ENCODE measurements at regions not wholly inside any gene's neighbourhood (a gene's known extent, or its start where the extent isn't known, plus 50 kb on each side); places are given as distances from the start of the nearest gene placed in this dataset.

- no peak for TF ChIP-seq POLR2AphosphoS5 (IDR thresholded peaks at IDR 0.05; ENCODE audit: low read depth, low read length)
- TF ChIP-seq REST (IDR thresholded peaks at IDR 0.05; ENCODE audit: insufficient read depth in 1 of 2, low read depth in 2 of 2, low read length in 2 of 2) = no peak
Observed at GRCh38 chr3:76011121-76011520, 225.8 kb upstream of the ZNF717 start.
